ENCODE measurements at regions not wholly inside any gene's neighbourhood (a gene's known extent, or its start where the extent isn't known, plus 50 kb on each side); places are given as distances from the start of the nearest gene placed in this dataset.
"Not testable (repeated sequence)": the region's sequence is repeated elsewhere in the genome, so short reads cannot be mapped to it uniquely, and the experiment has no call there.

GRCh38 chr5:27773636-27774035 lies 735.2 kb upstream of the CDH9 start:
- ChIA-PET CTCF (interaction anchor here (1.3 kb wide), 1 partner anchor 56 kb away, joined by 3 read pairs; no protein-coding TSS in a partner anchor), POLR2A (no interaction called here)
- intact Hi-C loops (cut with micrococcal nuclease) = no loop called here
- Mint-ChIP-seq H3K9me3 (peaks cover 14% of the 10 kb centered on the region), H3K4me1 (ENCODE audit: low read depth) (no peaks in the 10 kb centered on the region), H3K27ac (no peak overlapping the region), H3K27me3 (no peaks in the 10 kb centered on the region), H3K36me3 (ENCODE audit: low read depth) (no peaks in the 10 kb centered on the region), H3K4me3 (no peak overlapping the region)
- DNase-seq (no peak), ATAC-seq (no peak)
- no peak for TF ChIP-seq CTCF (IDR thresholded peaks at IDR 0.05)

- no peak for DNase-seq
- intact Hi-C loops (cut with micrococcal nuclease) = no loop called here
- Mint-ChIP-seq H3K27ac (no peak overlapping the region), H3K27me3 (no peaks in the 10 kb centered on the region), H3K9me3 (peaks cover 14% of the 10 kb centered on the region), H3K4me1 (ENCODE audit: low read depth) (no peaks in the 10 kb centered on the region), H3K4me3 (no peak overlapping the region), H3K36me3 (ENCODE audit: low read depth) (no peaks in the 10 kb centered on the region)
- no peak for ATAC-seq
- ChIA-PET POLR2A (no interaction called here), CTCF (interaction anchor here (1.3 kb wide), 1 partner anchor 56 kb away, joined by 3 read pairs; no protein-coding TSS in a partner anchor)
- TF ChIP-seq CTCF (IDR thresholded peaks at IDR 0.05) = no peak
Measured at GRCh38 chr5:27773166-27773565, 734.8 kb upstream of the CDH9 start.

- Mint-ChIP-seq H3K27me3 (no peaks in the 10 kb centered on the region), H3K9me3 (peaks cover 15% of the 10 kb centered on the region), H3K27ac (no peak overlapping the region), H3K4me3 (no peak overlapping the region), H3K4me1 (ENCODE audit: low read depth) (no peaks in the 10 kb centered on the region), H3K36me3 (ENCODE audit: low read depth) (no peaks in the 10 kb centered on the region)
- intact Hi-C loops (cut with micrococcal nuclease) = no loop called here
- TF ChIP-seq CTCF (IDR thresholded peaks at IDR 0.05) = no peak
- ATAC-seq (no peak), DNase-seq (no peak)
- ChIA-PET POLR2A (no interaction called here), CTCF (no interaction called here)
Measured at GRCh38 chr5:27769748-27770402, 731.5 kb upstream of the CDH9 start.

GRCh38 chr5:27748847-27749246 lies 710.5 kb upstream of the CDH9 start:
- DNase-seq = no peak
- Mint-ChIP-seq H3K4me1 (ENCODE audit: low read depth) (no peaks in the 10 kb centered on the region), H3K36me3 (ENCODE audit: low read depth) (no peaks in the 10 kb centered on the region), H3K27ac (no peak overlapping the region), H3K4me3 (no peak overlapping the region), H3K27me3 (no peaks in the 10 kb centered on the region), H3K9me3 (peaks cover 22% of the 10 kb centered on the region)
- ChIA-PET CTCF (no interaction called here), POLR2A (no interaction called here)
- TF ChIP-seq CTCF (IDR thresholded peaks at IDR 0.05) = no peak
- ATAC-seq = no peak
- intact Hi-C loops (cut with micrococcal nuclease) = no loop called here

- H3K27ac Mint-ChIP-seq; CTCF ChIA-PET; H3K27me3 Mint-ChIP-seq; H3K4me3 Mint-ChIP-seq; ATAC-seq; POLR2A ChIA-PET; H3K36me3 Mint-ChIP-seq (ENCODE audit: low read depth); intact Hi-C loops (cut with micrococcal nuclease); H3K4me1 Mint-ChIP-seq (ENCODE audit: low read depth); DNase-seq: not testable (repeated sequence)
- peaks cover 17% of the 10 kb centered on the region for H3K9me3 Mint-ChIP-seq
Measured at GRCh38 chr5:27743383-27743979, 705.1 kb upstream of the CDH9 start.
